SW 1271 (cell line): ENCODE measurements at regions not wholly inside any gene's neighbourhood (a gene's known extent, or its start where the extent isn't known, plus 50 kb on each side); places are given as distances from the start of the nearest gene placed in this dataset.
"Not testable (repeated sequence)": the region's sequence is repeated elsewhere in the genome, so short reads cannot be mapped to it uniquely, and the experiment has no call there.

ENCODE experiments used
- DNase-seq, 2 experiments: peaks; one replicate each; lab custom pipeline; 2025; lab: John Stamatoyannopoulos, UW

- DNase-seq: no peak
These were observed 137.8 kb upstream of the RAB4A start for GRCh38 chr1:229133151-229133550.

GRCh38 chr1:229133811-229134210, 137.1 kb upstream of the RAB4A start:
- DNase-seq: no peak

DNA sequence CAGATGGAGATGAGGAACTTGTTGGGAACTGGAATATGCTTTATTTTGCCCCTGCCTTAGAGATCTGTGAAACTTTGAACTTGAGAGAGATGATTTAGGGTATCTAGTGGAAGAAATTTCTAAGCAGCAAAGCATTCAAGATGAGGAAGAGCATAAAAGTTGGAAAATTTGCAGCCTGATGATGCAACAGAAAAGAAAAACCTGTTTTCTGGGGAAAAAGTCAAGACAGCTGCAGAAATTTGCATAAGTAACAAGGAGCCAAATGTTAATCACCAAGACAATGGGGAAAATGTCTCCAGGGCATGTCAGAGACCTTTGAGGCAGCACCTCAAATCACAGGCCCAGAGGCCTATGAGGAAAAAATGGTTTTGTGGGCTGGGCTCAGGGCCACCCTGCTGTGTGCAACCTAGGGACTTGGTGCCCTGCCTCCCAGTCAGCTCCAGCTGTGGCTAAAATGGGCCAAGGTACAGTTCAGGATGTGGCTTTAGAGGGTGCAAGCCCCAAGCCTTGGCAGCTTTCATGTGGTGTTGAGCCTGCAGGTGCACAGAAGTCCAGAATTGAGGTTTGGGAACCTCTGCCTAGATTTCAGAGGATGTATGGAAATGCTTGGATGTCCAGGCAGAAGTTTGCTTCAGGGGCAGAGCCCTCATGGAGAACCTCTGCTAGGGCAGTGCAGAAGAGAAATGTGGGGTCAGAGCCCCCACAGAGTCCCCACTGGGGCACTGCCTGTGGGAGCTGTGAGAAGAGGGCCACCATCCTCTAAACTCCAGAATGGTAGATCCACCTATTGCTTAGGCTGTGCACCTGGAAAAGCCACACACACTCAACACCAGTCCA, 136.3 kb upstream of the RAB4A start:
- DNase-seq: not testable (repeated sequence)

DNA sequence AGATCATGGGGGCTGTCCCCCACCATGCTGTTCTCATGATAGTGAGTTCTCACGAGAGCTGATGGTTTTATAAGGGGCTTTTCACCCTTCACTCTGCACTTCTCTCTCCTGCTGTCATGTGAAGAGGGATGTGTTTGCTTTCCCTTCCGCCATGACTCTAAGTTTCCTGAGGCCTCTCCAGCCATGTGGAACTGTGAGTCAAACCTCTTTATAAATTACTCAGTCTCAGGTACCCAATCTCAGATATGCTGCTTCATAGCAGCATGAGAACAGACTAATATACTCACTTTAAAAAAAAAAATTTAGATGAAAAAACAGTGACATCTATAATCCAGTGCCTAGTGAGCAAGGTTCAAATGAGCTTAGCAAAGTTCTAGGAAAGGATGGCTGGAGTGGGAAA, 135.1 kb upstream of the RAB4A start:
- no peak for DNase-seq

GRCh38 chr1:229136822-229137221, 134.1 kb upstream of the RAB4A start:
- DNase-seq: no peak

GRCh38 chr1:229137271-229137670, 133.6 kb upstream of the RAB4A start:
- DNase-seq: no peak

GRCh38 chr1:229138058-229138457, 132.9 kb upstream of the RAB4A start:
- DNase-seq: no peak

DNA sequence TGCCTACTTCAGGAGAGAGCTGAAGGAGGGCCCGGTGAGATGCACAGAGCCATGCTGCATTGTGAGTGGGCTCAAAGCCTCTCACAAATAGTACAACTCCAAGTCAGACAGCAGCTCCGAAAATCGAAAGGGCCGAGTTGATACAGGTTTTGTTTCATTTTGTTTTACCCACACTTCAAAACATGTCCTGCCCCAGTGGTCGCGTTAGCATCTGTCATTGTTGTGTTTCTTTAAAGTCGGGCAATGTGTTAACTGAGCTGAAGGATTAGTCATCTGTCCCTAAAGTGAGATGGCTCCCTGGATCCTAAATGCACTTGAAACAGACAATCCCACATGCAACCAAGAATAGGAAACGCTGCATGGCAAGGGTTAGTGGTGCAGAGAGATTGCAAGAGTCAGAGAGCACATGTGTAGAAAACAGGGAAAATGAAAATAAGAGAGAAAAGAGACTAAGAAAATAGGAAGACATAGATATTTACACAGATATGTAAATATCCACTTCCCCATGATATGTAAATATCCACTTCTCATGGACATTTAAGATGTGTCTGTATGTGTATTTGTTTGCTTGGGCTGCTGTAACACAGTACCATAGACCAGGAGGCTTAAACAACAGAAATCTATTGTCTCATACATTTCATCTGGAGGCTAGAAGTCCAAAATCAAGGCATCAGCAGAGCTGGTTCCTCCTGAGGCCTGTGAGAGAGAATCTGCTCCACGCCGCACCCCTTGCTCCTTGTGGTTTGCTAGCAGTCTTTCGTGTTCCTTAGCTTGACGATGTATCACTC, 131.4 kb upstream of the RAB4A start:
- DNase-seq: no peak

GRCh38 chr1:229140119-229140396, 130.9 kb upstream of the RAB4A start:
- DNase-seq: no peak

GRCh38 chr1:229141271-229141670, 129.6 kb upstream of the RAB4A start:
- DNase-seq: no peak

DNA sequence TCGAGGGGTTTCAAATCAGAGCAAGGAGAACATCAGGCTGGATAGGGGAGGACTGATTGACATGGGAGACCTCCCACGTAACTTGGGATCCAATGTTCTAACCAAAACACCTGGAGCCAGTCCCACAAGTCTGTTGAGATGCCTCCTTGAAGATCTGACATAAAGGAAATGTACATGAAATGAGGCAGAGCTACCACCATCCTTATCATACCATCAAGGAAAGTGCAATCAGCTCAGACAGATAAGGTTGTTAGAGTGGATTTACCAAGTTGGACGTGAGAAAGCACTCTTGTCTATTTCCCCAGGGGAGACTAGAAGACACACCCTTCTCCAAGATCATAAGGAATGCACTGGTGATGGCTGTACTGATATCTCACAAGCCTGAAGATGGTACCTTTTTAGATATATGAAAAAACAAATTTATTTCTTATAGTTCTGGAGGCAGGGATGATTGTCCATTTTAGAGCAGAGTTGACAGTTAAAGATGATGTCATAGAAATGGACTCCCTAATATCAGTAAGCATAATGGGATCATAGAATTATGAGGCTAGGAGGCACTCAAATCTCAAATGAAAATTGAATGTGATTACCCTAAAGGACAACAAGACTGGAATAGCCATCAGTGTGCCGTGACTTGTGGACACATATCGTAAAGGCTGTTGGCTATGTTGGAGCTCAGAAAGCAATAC, 129.1 kb upstream of the RAB4A start:
- DNase-seq: no peak

- no peak for DNase-seq
These were observed 128.4 kb upstream of the RAB4A start for GRCh38 chr1:229142471-229142870.

GRCh38 chr1:229146647-229147046, 124.3 kb upstream of the RAB4A start:
- no peak for DNase-seq

GRCh38 chr1:229147072-229147471, 123.8 kb upstream of the RAB4A start:
- no peak for DNase-seq

DNA sequence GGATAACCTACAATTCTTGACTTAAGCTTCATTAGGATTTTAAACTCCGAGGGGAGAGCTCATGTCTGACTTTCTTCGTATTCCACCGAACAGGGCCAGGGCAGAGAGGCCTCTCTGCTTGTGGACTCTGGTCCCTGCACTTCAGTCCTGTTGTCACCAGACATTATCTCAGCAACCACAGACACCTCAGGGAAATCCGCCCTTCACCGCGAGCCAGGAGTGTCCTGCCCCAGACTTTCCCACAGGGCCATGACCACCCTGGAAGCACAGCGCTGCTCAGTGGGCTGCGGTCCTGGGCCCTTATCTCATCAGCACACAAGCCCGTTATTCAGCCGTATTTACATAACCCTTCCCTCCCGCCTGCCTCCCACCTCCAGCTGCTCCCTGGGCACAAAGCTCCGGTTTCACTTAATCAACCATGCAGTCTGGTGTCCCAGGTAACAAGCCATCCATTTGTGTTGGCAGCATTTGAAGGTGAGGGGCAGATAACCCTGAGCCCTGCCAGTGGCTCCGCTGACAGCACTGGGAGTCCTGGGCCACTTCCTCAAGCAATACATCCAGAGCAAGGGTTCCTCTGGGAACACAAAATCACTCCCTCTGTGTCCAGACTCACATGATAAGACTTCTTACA, 122.8 kb upstream of the RAB4A start:
- no peak for DNase-seq

GRCh38 chr1:229148743-229149142, 122.2 kb upstream of the RAB4A start:
- DNase-seq: no peak

DNA sequence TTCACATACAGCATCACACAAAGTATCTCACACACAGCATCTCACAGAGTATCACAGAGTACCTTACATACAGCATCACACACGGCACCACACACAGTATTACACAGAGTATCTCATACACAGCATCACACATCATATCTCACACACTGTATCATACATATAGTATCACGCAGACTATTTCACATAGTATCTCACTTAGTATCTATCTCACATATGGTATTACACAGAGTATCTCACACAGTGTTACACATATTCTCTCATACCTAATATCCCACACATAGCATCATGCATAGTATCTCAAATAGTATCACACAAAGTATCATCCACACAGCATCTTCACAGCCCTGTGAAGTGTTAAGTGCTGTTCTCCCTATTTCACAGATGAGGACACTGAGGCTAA, 121.5 kb upstream of the RAB4A start:
- no peak for DNase-seq

GRCh38 chr1:229150518-229150917, 120.4 kb upstream of the RAB4A start:
- DNase-seq: no peak

GRCh38 chr1:229151412-229151811, 119.5 kb upstream of the RAB4A start:
- DNase-seq: not testable (repeated sequence)

- no peak for DNase-seq
These were observed 118.6 kb upstream of the RAB4A start for GRCh38 chr1:229152311-229152710.

DNA sequence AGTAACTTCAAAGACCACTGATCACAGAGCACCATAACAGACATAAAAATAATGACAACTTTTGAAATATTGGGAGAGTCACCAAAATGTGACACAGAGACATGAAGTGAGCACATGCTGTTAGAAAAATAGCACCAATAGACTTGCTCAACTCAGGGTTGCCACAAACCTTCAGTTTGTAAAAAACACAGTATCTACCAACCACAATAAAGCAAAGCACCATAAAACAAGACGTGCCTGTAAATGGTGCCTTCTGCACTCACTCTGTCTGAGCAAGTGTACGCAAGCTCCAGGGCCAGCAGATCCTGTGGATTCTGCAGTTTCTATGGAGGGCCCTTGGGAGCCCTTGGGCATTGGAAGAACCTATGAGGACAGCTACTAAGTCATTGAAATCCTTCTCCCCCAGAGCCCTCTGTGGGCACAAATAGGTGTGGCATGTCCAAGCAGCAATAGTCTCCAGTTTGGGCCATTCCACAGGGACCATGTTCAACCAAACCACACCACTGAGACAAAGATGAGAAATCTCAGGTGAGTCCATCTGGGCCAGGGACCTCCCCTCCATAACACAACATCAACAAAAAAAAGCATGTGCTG, 116.9 kb upstream of the RAB4A start:
- no peak for DNase-seq

DNA sequence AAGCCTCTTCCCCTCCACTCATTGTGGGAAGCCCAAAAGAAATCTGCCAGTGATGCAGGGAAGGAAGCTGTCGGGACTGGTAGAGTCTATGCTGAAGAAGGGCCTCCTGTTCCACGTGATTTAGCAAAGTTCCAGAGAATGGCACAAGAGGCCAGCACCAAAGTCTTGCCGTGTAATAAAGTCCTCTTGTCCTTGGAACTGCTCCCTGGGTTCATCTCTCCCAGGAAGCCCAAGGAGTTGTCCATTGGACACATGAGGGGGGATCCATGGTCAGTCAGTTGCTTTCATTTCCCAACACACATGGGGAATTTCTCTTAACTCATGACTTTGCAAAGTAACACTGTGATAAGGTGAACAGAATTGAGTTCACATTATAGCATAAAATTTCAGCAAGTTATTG, 116.1 kb upstream of the RAB4A start:
- DNase-seq: no peak
